Breast epithelium (tissue), 3 donors: ENCODE measurements at regions not wholly inside any gene's neighbourhood (a gene's known extent, or its start where the extent isn't known, plus 50 kb on each side); places are given as distances from the start of the nearest gene placed in this dataset.

Source experiments
- POLR2AphosphoS5 ChIP-seq, 3 donors: sonication (generic); formaldehyde crosslinking; IDR thresholded peaks; one replicate each; pipeline ENCODE4 v1.6.1; 2017; ENCODE audit warnings: antibody characterized with exemption in 3 of 3
- TF ChIP-seq, protein P1 (sequence below), 3 donors: fragments of 450-650 bp; IDR thresholded peaks; one replicate each; pipeline ENCODE4 v1.5.1; 2016 to 2017; ENCODE audit warnings: antibody characterized with exemption in 3 of 3, mild to moderate bottlenecking in 3 of 3, moderate library complexity in 3 of 3

- TF ChIP-seq POLR2AphosphoS5 (IDR thresholded peaks at IDR 0.05): no peak
- TF ChIP-seq, protein P1, sequence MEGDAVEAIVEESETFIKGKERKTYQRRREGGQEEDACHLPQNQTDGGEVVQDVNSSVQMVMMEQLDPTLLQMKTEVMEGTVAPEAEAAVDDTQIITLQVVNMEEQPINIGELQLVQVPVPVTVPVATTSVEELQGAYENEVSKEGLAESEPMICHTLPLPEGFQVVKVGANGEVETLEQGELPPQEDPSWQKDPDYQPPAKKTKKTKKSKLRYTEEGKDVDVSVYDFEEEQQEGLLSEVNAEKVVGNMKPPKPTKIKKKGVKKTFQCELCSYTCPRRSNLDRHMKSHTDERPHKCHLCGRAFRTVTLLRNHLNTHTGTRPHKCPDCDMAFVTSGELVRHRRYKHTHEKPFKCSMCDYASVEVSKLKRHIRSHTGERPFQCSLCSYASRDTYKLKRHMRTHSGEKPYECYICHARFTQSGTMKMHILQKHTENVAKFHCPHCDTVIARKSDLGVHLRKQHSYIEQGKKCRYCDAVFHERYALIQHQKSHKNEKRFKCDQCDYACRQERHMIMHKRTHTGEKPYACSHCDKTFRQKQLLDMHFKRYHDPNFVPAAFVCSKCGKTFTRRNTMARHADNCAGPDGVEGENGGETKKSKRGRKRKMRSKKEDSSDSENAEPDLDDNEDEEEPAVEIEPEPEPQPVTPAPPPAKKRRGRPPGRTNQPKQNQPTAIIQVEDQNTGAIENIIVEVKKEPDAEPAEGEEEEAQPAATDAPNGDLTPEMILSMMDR (IDR thresholded peaks at IDR 0.05): no peak
Observed at GRCh38 chr14:38950676-38951075, 152.4 kb downstream of the SEC23A start.
